GM19468 (cell line): ENCODE measurements at regions not wholly inside any gene's neighbourhood (a gene's known extent, or its start where the extent isn't known, plus 50 kb on each side); places are given as distances from the start of the nearest gene placed in this dataset.
"Not testable (repeated sequence)": the region's sequence is repeated elsewhere in the genome, so short reads cannot be mapped to it uniquely, and the experiment has no call there.

Experiments used
- ATAC-seq: cut with Tn5 transposase; IDR thresholded peaks from one replicate; pipeline ENCODE4 v1.9.1; 2021; ENCODE audit warnings: mild to moderate bottlenecking, moderate library complexity, moderate number of reproducible peaks; ENCODE audit not compliant: unreplicated experiment; ENCODE audit errors: extremely low read depth

DNA sequence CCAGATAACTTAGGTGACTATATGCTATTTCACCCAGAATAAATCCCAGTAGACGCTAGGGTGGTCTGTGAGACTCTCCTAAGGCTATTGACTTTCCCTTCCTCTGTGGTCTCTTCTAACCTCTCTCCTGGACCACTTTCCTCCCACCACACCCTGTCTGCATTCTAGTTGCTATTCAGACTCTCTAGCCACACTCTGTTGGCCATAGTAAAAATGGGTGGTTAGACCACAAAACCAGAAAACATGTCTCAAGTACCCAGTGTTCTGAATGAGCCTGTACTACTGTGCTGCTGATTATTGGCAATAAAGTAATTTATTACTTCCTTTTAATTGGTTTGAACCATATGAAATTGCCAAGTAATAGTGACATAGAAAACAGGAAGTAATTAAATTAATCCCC is 240.8 kb downstream of the KIF20B start:
- no peak for ATAC-seq

GRCh38 chr10:89944138-89944537 is 242.7 kb downstream of the KIF20B start:
- ATAC-seq: no peak

- no peak for ATAC-seq
These were observed 244.7 kb downstream of the KIF20B start for GRCh38 chr10:89946106-89946505.

GRCh38 chr10:89949496-89949895 is 248.1 kb downstream of the KIF20B start:
- no peak for ATAC-seq

GRCh38 chr10:89952325-89952724 is 250.9 kb downstream of the KIF20B start:
- ATAC-seq: no peak

DNA sequence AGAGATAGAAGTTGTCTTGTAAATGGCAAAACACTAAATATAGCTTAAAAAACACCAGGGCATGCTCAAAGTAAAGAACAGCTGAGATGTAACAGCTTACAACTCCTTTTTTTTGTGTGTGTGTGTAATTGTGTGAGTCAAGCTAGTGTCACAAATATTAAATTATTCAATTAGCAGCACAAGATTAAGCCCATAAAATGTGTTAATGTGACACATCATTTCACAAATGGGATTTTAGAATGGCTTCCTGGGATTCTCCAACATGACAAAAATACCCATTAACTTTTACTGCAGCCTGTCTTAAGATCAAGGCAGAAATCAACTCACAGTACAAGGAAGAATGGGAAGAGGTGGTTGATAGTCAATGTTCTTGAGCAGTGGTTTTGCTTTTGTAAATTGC is 251.4 kb downstream of the KIF20B start:
- no peak for ATAC-seq

- no peak for ATAC-seq
These were observed 252.7 kb downstream of the KIF20B start for GRCh38 chr10:89954061-89954460.

DNA sequence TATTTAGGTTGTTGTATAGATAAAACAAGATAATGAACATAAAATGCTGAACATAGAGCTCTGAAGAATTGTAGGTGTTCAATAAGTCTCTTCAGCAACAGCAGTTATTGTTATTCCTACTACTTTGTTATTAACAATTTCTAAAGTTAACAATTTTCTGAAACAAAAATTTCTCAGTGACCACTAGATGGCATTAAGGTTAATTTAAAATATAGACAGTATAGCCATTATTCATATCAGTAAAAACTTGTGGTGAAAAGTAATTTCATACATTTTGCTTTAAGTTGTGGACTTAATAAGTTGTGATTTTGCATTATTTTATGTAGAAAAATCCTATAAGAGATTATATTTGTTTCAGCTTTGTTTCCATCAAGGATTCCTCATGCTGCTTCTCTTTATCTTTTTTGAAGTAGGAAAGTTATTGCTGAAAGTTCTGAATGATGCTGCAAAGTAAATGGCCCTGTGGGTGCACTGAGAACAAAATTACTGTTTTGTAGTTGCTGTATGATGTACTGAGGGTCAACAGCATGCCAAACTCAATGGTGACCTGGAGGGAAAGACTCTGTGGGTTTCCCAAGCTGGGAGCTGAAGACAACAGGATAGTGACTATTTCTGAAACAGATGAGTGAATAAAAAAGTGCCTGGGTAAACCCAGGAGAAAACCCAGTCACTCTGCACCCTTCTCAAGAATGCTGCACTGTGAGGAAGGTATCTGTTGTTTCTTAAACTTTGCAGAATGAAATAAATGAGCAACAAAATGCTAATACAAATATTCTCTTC is 253.6 kb downstream of the KIF20B start:
- ATAC-seq: no peak

GRCh38 chr10:89959433-89960110 is 258.2 kb downstream of the KIF20B start:
- no peak for ATAC-seq

DNA sequence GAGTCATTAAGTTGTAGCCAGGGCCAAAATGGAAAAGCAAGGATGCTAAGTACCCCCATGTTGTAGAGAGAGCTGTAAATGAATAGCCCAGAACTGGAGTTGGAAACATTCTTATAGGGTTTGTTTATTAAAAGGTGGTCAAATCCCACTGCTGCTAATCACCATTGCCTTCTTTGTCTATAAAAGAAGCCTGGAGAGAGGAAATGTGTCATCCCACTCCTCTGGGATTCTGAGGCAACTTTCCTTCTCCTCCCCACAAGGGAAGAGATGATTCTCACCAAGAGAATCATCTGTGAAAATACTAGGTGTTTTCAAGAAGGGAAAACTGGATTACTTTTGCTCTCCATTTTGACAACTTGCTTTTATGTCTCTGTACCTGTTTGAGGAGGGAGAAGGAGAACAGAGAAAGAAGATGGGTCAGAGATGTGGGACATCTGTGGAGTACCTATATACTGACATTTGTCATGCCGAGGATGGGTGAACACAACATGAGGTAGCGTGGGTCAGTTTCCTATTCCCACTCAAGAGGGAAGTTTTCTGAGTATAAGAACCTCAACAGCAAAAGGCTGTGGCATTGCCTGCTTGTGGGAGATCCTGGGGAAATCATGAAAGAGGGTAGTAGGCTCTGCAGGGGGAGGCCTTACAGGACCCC is 262.2 kb downstream of the KIF20B start:
- no peak for ATAC-seq

DNA sequence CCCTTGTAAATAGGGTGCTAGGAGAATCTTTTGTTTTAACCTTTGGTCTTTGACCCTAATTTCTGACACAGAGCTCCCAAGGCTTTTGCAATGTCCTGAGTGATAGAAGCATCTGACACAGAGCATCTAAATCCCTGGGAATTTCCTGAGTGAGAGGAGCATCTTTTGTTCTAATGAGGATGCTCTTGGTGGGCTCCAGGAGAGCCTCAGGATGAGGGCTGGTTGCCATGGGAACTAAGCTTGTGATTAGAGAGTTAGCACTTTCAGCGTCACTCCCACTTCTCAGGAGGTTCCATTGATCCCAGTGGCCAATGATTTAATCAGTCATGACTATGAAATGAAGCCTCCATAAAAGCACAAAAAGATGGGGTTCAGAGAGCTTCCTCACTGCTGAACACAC is 264.8 kb downstream of the KIF20B start:
- no peak for ATAC-seq

DNA sequence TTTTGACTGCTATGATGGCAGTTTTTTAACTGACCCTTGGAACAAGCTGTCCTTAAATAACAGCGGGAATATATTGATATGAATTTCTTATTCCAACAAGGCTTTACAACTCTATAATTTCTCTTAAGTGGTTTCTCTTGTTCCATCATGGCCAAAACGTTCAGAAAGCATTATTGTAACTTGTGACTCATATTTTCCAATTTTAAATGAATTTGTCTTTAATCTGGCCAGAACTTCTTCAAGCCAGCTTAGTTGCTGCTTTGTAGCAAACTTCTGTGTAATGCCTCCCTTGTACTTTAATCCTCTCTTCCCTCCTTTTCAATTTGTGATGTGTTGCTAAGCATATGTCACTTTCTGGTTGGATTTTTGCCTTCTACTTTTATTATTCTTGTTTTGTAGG is 271.9 kb downstream of the KIF20B start:
- no peak for ATAC-seq

GRCh38 chr10:89975071-89975470 is 273.7 kb downstream of the KIF20B start:
- ATAC-seq: no peak

DNA sequence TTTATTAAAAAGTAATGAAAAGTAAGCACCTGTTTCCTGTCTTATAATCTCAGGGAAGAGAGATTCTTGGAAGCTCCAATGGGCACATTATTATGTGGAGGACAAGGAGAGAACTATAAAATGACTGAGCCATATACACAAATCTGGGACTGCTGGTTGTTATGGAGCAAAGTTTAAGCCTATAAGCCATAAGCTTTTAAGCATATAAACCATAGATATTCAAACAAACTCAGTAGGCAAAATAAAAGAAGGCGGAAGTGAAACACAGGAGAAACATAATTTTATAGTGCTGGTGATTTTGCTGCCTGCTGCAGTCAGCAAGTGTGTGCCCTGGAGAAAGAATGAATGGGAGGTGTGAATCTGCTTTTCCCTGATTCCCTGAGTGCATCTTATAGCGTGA is 274.4 kb downstream of the KIF20B start:
- ATAC-seq: no peak

DNA sequence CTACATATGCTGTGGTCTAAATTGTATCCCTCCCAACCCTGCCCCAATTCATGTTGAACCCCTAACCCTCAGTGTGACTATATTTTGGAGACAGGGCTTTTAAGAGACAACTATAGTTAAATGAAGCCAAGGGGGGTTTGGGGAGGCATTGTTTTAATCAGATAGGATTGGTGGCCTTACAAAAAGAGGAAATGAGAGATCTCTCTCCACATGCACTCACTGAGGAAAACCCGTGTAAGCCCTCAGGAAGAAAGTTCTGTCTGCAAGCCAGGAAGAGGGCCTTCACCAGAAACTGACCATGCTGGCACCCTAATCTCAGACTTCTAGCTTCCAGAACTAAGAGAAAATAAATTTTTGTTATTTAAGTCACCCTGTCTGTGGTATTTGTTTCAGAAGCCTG is 276.7 kb downstream of the KIF20B start:
- no peak for ATAC-seq

DNA sequence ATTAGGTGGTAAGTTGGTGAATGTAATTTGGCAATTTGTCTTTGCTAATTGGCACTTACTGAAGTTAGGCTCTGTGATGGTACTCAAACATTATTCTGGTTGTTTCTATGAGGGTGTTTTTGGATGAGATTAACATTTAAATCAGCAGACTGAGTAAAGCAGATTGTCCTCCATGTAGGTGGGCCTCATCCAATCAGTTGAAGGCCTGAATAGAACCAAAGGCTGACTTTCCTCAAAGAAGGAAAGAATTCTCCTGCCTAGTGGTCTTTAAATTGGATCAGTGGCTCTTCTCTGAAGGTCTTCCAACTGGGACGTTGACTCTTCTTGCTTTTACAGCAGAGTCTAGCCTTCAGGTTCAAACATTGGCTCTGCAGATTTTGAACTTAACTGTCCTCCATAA is 278.3 kb downstream of the KIF20B start:
- no peak for ATAC-seq

GRCh38 chr10:89980166-89980565 is 278.8 kb downstream of the KIF20B start:
- ATAC-seq: no peak

GRCh38 chr10:89981891-89982290 is 280.5 kb downstream of the KIF20B start:
- no peak for ATAC-seq

DNA sequence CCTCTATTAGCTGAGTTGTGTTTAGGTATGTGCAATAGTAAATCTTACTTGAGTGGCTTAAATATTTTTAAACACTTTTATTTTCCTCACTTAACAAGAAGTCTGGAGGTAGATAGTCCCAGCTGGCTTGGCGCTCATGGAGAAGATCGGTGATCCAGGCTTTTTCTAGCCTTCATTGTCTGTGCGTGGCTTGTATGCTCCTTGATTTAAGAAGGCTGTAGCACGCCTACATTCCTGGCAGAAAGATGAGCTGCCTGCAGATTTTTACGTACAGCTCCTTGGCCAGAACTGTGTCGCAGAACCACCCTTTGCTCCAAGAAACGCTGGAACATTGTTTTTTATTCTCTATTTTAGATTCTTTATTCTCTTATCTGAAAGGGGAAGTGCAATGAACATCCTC is 284.1 kb downstream of the KIF20B start:
- ATAC-seq: no peak

DNA sequence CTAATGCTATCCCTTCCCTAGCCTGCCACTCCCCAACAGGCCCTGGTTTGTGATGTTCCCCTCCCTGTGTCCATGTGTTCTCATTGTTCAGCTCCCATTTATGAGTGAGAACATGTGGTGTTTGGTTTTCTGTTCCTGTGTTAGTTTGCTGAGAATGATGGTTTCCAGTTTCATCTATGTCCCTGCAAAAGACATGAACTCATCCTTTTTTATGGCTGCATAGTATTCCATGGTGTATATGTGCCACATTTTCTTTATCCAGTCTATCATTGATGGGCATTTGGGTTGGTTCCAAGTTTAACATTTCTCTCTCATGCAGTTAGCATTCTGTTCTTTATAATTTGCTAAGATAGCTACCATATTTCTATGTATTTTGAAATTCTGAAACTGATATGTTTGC is 287.0 kb downstream of the KIF20B start:
- ATAC-seq: not testable (repeated sequence)

- no peak for ATAC-seq
These were observed 291.2 kb downstream of the KIF20B start for GRCh38 chr10:89992575-89992974.
